Natural killer cell (primary cell): ENCODE measurements at regions not wholly inside any gene's neighbourhood (a gene's known extent, or its start where the extent isn't known, plus 50 kb on each side); places are given as distances from the start of the nearest gene placed in this dataset.

Experiments
- ATAC-seq, 3 donors: fragments of 150-1000 bp in 2 of 3; fragments of 200-7000 bp in 1 of 3; cut with Tn5 transposase; 1 replicate in 1 of 3; 2 replicates in 2 of 3; pipeline ENCODE4 v1.10.0; 2021; ENCODE audit warnings: mild to moderate bottlenecking in 2 of 3, moderate library complexity in 2 of 3
- DNase-seq, 2 donors: peaks; one replicate each; pipeline versions ENCODE4 v3.0.0 to v3.0.0-alpha.2; 2013 to 2021; ENCODE audit warnings: mixed read lengths in 1 of 2
- H3K27ac ChIP-seq: one replicate; pipeline ENCODE4 v1.5.1; 2013; ENCODE audit warnings: mild to moderate bottlenecking, low read length
- H3K27me3 ChIP-seq: one replicate; pipeline ENCODE4 v1.6.1; 2013; ENCODE audit warnings: low read length; ENCODE audit not compliant: control insufficient read depth, insufficient read depth
- H3K36me3 ChIP-seq: one replicate; pipeline ENCODE4 v1.6.1; 2013; ENCODE audit warnings: low read length; ENCODE audit not compliant: control insufficient read depth, insufficient read depth
- H3K4me1 ChIP-seq: one replicate; pipeline ENCODE4 v1.6.1; 2013; ENCODE audit warnings: low read length; ENCODE audit not compliant: control insufficient read depth, insufficient read depth
- H3K4me3 ChIP-seq: one replicate; pipeline ENCODE4 v1.5.1; 2013; ENCODE audit warnings: low read length
- H3K9me3 ChIP-seq: one replicate; pipeline ENCODE4 v1.6.1; 2013; ENCODE audit warnings: low read length; ENCODE audit not compliant: control insufficient read depth, insufficient read depth
- H3K27ac Mint-ChIP-seq, 2 donors: one replicate each; pipeline ENCODE4 v1.8.0; 2022; ENCODE audit warnings: mild to moderate bottlenecking in 2 of 2, mixed read lengths in 2 of 2, moderate library complexity in 1 of 2
- H3K27me3 Mint-ChIP-seq, 2 donors: one replicate each; pipeline ENCODE4 v1.8.0; 2022; ENCODE audit warnings: low read depth in 2 of 2, mixed read lengths in 2 of 2
- H3K36me3 Mint-ChIP-seq: one replicate; pipeline ENCODE4 v1.8.0; 2022; ENCODE audit warnings: mixed read lengths
- H3K4me1 Mint-ChIP-seq, 2 donors: one replicate each; pipeline ENCODE4 v1.8.0; 2022; ENCODE audit warnings: mixed read lengths in 2 of 2
- H3K4me3 Mint-ChIP-seq: one replicate; pipeline ENCODE4 v1.8.0; 2022; ENCODE audit warnings: mild to moderate bottlenecking, moderate library complexity, mixed read lengths
- H3K9me3 Mint-ChIP-seq, 2 donors: one replicate each; pipeline ENCODE4 v1.8.0; 2022; ENCODE audit warnings: mixed read lengths in 2 of 2
- WGBS: methylation state at CpG from one replicate; pipeline ENCODE4 v1.1.7; 2013; ENCODE audit warnings: missing lambda C conversion rate; ENCODE audit not compliant: insufficient coverage; 5-methylcytosine and 5-hydroxymethylcytosine counted together
- intact Hi-C: fragments of 100-400 bp; cut with micrococcal nuclease; formaldehyde crosslinking; loops from one replicate; pipeline ENCODE4 v1.14.2; 2022
- TF ChIP-seq, protein P1 (sequence below): fragments of 200-600 bp; IDR thresholded peaks from one replicate; pipeline ENCODE4 v1.8.0; 2022; ENCODE audit warnings: antibody characterized with exemption

DNA sequence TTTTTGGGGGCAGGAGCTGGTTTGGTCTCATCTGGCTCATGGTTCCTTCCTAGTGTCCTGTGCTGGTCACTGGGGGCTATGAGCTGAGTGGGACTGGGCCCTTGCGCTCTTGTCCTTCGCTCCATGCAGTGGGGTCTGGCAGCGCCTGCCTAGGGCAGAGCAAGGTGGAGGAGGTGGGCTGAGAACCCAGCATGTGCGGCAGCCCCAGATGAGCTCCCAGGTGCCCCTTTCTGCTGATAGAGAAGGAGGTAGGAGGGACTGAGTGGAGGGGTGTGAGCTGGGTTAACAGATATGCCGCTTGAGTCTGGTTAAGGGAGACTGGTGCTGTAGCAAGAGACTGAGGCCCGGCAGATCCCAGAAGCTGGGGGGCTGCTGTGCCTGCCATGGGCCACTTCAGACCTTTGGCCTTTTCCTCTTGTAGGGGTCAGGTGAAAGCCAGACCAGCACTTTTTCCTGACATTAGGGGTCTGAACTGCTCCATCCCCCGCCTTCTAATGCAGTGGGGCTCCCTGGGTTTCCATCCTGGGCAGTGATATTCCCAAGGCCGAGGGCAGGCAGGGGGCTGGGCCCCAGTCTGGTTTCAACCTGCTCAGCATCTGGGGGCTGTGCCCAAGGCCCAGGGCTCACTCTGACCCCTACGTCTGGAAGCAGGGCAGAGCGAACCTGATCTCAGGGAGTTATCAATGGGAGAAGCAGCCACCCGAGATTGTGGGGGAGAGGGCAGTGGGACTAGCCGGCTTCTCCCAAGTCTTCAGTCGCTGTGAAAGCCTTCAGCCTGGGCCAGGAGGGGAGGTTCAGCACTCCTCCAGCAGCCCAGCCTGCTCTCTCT, 62.9 kb upstream of the PRR23C start:
- Histone ChIP-seq H3K36me3 (no peaks in the 10 kb centered on the region), H3K4me3 (no peak overlapping the region), H3K9me3 (no peaks in the 10 kb centered on the region), H3K4me1 (peaks cover 5% of the 10 kb centered on the region), H3K27me3 (no peaks in the 10 kb centered on the region), H3K27ac (no peak overlapping the region)
- intact Hi-C loops: no loop called here
- no peak for DNase-seq
- TF ChIP-seq, protein P1, sequence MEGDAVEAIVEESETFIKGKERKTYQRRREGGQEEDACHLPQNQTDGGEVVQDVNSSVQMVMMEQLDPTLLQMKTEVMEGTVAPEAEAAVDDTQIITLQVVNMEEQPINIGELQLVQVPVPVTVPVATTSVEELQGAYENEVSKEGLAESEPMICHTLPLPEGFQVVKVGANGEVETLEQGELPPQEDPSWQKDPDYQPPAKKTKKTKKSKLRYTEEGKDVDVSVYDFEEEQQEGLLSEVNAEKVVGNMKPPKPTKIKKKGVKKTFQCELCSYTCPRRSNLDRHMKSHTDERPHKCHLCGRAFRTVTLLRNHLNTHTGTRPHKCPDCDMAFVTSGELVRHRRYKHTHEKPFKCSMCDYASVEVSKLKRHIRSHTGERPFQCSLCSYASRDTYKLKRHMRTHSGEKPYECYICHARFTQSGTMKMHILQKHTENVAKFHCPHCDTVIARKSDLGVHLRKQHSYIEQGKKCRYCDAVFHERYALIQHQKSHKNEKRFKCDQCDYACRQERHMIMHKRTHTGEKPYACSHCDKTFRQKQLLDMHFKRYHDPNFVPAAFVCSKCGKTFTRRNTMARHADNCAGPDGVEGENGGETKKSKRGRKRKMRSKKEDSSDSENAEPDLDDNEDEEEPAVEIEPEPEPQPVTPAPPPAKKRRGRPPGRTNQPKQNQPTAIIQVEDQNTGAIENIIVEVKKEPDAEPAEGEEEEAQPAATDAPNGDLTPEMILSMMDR: no peak
- Mint-ChIP-seq H3K27ac (no peak overlapping the region), H3K36me3 (no peaks in the 10 kb centered on the region), H3K4me3 (no peak overlapping the region), H3K4me1 (peaks cover 9 to 24% of the 10 kb centered on the region in 2 donors), H3K27me3 (peaks cover 0 to 4% of the 10 kb centered on the region in 2 donors), H3K9me3 (no peaks in the 10 kb centered on the region)
- WGBS: 87% methylated on average over 13 of the region's 13 CpGs
- ATAC-seq: no peak

DNA sequence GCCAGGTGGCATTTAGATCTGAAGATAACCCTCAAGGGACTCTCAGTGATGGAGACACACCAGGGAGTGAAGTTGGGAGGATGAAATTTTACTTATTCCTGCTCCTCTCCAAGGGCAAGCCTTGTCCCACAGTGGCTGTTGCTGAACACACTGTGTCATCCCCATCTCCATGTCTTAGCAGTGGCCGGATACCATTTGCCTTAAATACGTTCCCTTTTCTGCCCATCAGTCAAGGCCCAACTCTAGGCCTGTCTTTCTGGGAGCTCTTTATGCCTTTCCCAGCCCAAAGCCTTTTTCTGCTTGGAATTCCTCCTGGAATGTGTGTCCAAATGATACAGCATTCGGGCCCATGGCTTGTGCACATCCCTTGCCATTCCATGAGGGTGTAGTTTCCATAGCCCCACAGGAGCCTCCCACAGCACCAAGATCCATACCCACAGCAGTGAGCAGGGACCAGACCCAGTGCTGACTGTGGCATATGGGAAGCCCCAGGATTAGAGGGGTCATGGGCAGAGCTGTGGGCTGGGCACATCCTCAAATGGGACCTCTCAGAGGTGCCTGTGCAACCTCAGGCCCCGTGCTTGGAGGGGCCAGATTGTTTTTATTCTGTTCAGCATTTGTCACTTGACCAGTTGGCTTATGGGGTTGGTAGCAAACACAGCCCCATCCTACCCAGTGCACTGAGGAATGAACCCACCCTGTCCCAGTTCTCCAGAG, 63.7 kb upstream of the PRR23C start:
- TF ChIP-seq, protein P1: no peak
- Mint-ChIP-seq H3K4me3 (no peak overlapping the region), H3K4me1 (peaks cover 9 to 24% of the 10 kb centered on the region in 2 donors), H3K27ac (no peak overlapping the region), H3K27me3 (peaks cover 0 to 4% of the 10 kb centered on the region in 2 donors), H3K9me3 (no peaks in the 10 kb centered on the region), H3K36me3 (no peaks in the 10 kb centered on the region)
- DNase-seq (no peak), ATAC-seq (no peak)
- Histone ChIP-seq H3K36me3 (no peaks in the 10 kb centered on the region), H3K9me3 (no peaks in the 10 kb centered on the region), H3K27me3 (no peaks in the 10 kb centered on the region), H3K4me3 (no peak overlapping the region), H3K4me1 (peaks cover 5% of the 10 kb centered on the region), H3K27ac (no peak overlapping the region)
- intact Hi-C loops: no loop called here
- 87% methylated on average over 4 of the region's 4 CpGs for WGBS

DNA sequence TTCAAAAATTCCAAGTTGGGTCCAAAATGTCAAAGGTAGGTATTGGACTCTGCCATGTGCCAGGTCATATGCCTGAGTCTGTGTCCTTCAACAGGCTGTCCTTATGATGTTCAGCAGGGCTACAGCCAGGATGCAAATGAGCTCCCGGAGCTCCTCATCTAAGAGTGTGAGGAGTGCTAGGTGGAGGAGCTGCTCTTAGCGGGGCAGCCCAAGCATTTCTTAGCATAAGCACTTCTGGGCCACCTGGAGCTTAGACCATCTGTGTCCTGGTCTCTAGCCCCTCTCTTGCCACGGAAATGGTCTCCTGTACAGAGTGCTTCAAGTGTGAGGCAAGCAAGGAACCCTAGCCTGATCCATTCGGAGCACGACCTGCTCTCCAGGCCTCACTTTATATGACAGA, 64.6 kb upstream of the PRR23C start:
- peaks cover 9 to 24% of the 10 kb centered on the region in 2 donors for H3K4me1 Mint-ChIP-seq
- H3K36me3 Mint-ChIP-seq: no peaks in the 10 kb centered on the region
- H3K27ac Mint-ChIP-seq: no peak overlapping the region
- Histone ChIP-seq H3K27ac (no peak overlapping the region), H3K4me3 (no peak overlapping the region), H3K9me3 (no peaks in the 10 kb centered on the region), H3K27me3 (no peaks in the 10 kb centered on the region), H3K4me1 (peaks cover 5% of the 10 kb centered on the region), H3K36me3 (no peaks in the 10 kb centered on the region)
- no peaks in the 10 kb centered on the region for H3K9me3 Mint-ChIP-seq
- intact Hi-C loops: no loop called here
- H3K27me3 Mint-ChIP-seq: peaks cover 0 to 4% of the 10 kb centered on the region in 2 donors
- H3K4me3 Mint-ChIP-seq: no peak overlapping the region
- TF ChIP-seq, protein P1: no peak
- DNase-seq (peak in 1 of 2 donors; percentile 9), ATAC-seq (no peak)
- WGBS: 81% methylated on average over 5 of the region's 5 CpGs
